ENCODE measurements at regions not wholly inside any gene's neighbourhood (a gene's known extent, or its start where the extent isn't known, plus 50 kb on each side); places are given as distances from the start of the nearest gene placed in this dataset.

GRCh38 chr5:118778941-118779340 lies 209.4 kb downstream of the DTWD2 start:
- DNase-seq (ENCODE audit: low read depth), result no peak

GRCh38 chr5:118777189-118777736 lies 211.1 kb downstream of the DTWD2 start:
- DNase-seq (ENCODE audit: low read depth), result no peak

GRCh38 chr5:118776755-118777154 lies 211.6 kb downstream of the DTWD2 start:
- no peak for DNase-seq (ENCODE audit: low read depth)

- no peak for DNase-seq (ENCODE audit: low read depth)
Measured at GRCh38 chr5:118775790-118776499, 212.4 kb downstream of the DTWD2 start.

GRCh38 chr5:118768607-118769175 lies 219.7 kb downstream of the DTWD2 start:
- no peak for DNase-seq (ENCODE audit: low read depth)

GRCh38 chr5:118762291-118762690 lies 226.1 kb downstream of the DTWD2 start:
- DNase-seq (ENCODE audit: low read depth), result no peak

GRCh38 chr5:118761814-118762213 lies 226.5 kb downstream of the DTWD2 start:
- no peak for DNase-seq (ENCODE audit: low read depth)

- no peak for DNase-seq (ENCODE audit: low read depth)
Measured at GRCh38 chr5:118752969-118753368, 235.4 kb downstream of the DTWD2 start.

GRCh38 chr5:118736396-118736795 lies 252.0 kb downstream of the DTWD2 start:
- DNase-seq (ENCODE audit: low read depth), result no peak

- no peak for DNase-seq (ENCODE audit: low read depth)
Measured at GRCh38 chr5:118733394-118733793, 255.0 kb downstream of the DTWD2 start.

- no peak for DNase-seq (ENCODE audit: low read depth)
Measured at GRCh38 chr5:118728191-118728590, 260.2 kb downstream of the DTWD2 start.

- no peak for DNase-seq (ENCODE audit: low read depth)
Measured at GRCh38 chr5:118726891-118727290, 261.5 kb downstream of the DTWD2 start.

- no peak for DNase-seq (ENCODE audit: low read depth)
Measured at GRCh38 chr5:118723021-118723338, 265.4 kb downstream of the DTWD2 start.

GRCh38 chr5:118722122-118723020 lies 266.0 kb downstream of the DTWD2 start:
- DNase-seq (ENCODE audit: low read depth), result no peak

GRCh38 chr5:118711727-118712126 lies 276.6 kb downstream of the DTWD2 start:
- DNase-seq (ENCODE audit: low read depth), result no peak

- no peak for DNase-seq (ENCODE audit: low read depth)
Measured at GRCh38 chr5:118705959-118706667, 282.2 kb downstream of the DTWD2 start.

GRCh38 chr5:118703241-118703640 lies 285.1 kb downstream of the DTWD2 start:
- DNase-seq (ENCODE audit: low read depth), result no peak

GRCh38 chr5:118701791-118702190 lies 286.6 kb downstream of the DTWD2 start:
- DNase-seq (ENCODE audit: low read depth), result no peak

GRCh38 chr5:118700510-118700909 lies 287.8 kb downstream of the DTWD2 start:
- DNase-seq (ENCODE audit: low read depth), result no peak

GRCh38 chr5:118698774-118699173 lies 289.6 kb downstream of the DTWD2 start:
- DNase-seq (ENCODE audit: low read depth), result no peak

GRCh38 chr5:118696076-118696475 lies 292.3 kb downstream of the DTWD2 start:
- DNase-seq (ENCODE audit: low read depth), result no peak

GRCh38 chr5:118692811-118693342 lies 295.5 kb downstream of the DTWD2 start:
- DNase-seq (ENCODE audit: low read depth), result no peak

All from stimulated activated CD8-positive, alpha-beta memory T cell treated with anti-CD3 and anti-CD28 coated beads, Interleukin-15, amount 100 ng/mL, for 1 hour (primary cell).